Ascending aorta (tissue), 2 donors: ENCODE measurements at regions not wholly inside any gene's neighbourhood (a gene's known extent, or its start where the extent isn't known, plus 50 kb on each side); places are given as distances from the start of the nearest gene placed in this dataset.

Experiments
- DNase-seq, 2 donors: peaks; one replicate each; pipeline ENCODE4 v3.0.0-alpha.2; 2019; ENCODE audit warnings: low spot score in 2 of 2
- H3K27ac ChIP-seq, 2 donors: fragments of 200-600 bp; sonication (generic); one replicate each; pipeline ENCODE4 v1.5.1; 2016 to 2017; ENCODE audit warnings: mild to moderate bottlenecking in 1 of 2
- H3K27me3 ChIP-seq: fragments of 200-600 bp; sonication (generic); one replicate; pipeline ENCODE4 v1.5.1; 2017
- H3K36me3 ChIP-seq, 2 donors: fragments of 200-600 bp; sonication (generic); one replicate each; pipeline ENCODE4 v1.5.1; 2016
- H3K4me1 ChIP-seq, 2 donors: fragments of 200-600 bp; sonication (generic); one replicate each; pipeline ENCODE4 v1.5.1; 2016 to 2017; ENCODE audit warnings: mild to moderate bottlenecking in 1 of 2
- H3K4me3 ChIP-seq, 2 donors: fragments of 200-600 bp; sonication (generic); one replicate each; pipeline ENCODE4 v1.5.1; 2016 to 2017; ENCODE audit warnings: mild to moderate bottlenecking in 1 of 2
- H3K9me3 ChIP-seq, 2 donors: fragments of 200-600 bp; sonication (generic); one replicate each; pipeline ENCODE4 v1.5.1; 2016
- CTCF ChIP-seq, 3 experiments: fragments of 200-600 bp in 2 of 3; fragments of 450-650 bp in 1 of 3; sonication (generic) in 2 of 3; IDR thresholded peaks; one replicate each; pipeline ENCODE4 v1.5.1; 2016 to 2019; ENCODE audit warnings: antibody characterized with exemption in 3 of 3, mild to moderate bottlenecking in 1 of 3, moderate library complexity in 1 of 3
- intact Hi-C: fragments of 100-400 bp; cut with DNase I; formaldehyde crosslinking; loops from one replicate; pipeline ENCODE4 v1.15.1; 2023

DNA sequence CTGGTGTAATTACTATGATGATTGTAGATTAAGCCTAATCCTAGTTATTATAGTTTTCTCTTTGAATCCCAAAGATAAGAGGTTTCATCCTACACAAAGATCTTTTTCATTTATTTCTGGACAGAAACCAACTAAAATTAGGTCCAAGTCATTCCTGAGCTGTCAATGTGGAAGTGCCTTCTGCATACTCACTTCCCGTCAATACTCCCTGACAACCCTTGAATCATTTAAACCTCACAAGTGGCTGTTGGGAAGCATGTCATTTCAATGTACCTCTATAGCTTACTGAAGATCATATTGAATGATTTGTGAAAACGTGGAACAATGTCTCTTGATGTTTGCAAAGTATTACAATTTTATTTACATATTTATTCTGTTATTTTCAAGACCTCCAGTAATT, 274.1 kb downstream of the HACE1 start:
- Histone ChIP-seq H3K4me1 (no peaks in the 10 kb centered on the region), H3K9me3 (peaks cover 0 to 4% of the 10 kb centered on the region in 2 donors), H3K27me3 (no peaks in the 10 kb centered on the region), H3K27ac (no peak overlapping the region), H3K36me3 (no peaks in the 10 kb centered on the region), H3K4me3 (no peak overlapping the region)
- no peak for DNase-seq
- no peak for TF ChIP-seq CTCF (IDR thresholded peaks at IDR 0.05)
- intact Hi-C loops: no loop called here

GRCh38 chr6:104580452-104580851, 279.3 kb downstream of the HACE1 start:
- no peak overlapping the region for H3K4me3 ChIP-seq
- no peaks in the 10 kb centered on the region for H3K4me1 ChIP-seq
- H3K27ac ChIP-seq: no peak overlapping the region
- no peak for DNase-seq
- H3K27me3 ChIP-seq: no peaks in the 10 kb centered on the region
- intact Hi-C loops: no loop called here
- H3K9me3 ChIP-seq: peaks cover 0 to 4% of the 10 kb centered on the region in 2 donors
- H3K36me3 ChIP-seq: no peaks in the 10 kb centered on the region
- TF ChIP-seq CTCF (IDR thresholded peaks at IDR 0.05): no peak

DNA sequence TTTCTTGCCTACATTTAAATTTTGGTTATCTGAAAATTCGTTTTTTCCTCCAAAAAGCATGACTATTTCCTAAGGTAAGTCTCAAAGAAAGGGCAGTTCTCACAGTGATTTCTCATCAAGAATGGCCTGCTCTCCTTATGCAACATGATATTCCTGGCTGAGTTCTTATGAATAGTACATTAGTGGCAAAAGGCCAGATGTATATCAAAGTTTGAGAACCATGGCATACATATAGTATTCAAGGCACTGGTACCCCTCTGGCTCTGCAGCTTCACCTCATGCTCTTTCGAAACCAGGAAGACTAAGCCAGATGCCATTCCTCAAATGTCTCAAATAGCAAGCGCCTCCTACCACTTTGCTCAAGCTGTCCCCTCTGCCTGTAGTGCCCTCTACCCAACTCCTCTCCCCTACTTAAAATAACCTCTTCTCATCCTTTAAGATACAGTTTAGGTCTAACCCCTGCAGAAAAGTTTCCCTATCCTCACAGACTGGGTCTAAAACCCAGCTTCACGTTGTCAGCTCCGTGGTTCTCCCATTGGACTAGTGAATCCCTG, 280.3 kb downstream of the HACE1 start:
- Histone ChIP-seq H3K27ac (no peak overlapping the region), H3K4me3 (no peak overlapping the region), H3K27me3 (no peaks in the 10 kb centered on the region), H3K9me3 (peaks cover 0 to 4% of the 10 kb centered on the region in 2 donors), H3K36me3 (no peaks in the 10 kb centered on the region), H3K4me1 (no peaks in the 10 kb centered on the region)
- intact Hi-C loops: no loop called here
- DNase-seq: no peak
- no peak for TF ChIP-seq CTCF (IDR thresholded peaks at IDR 0.05)

GRCh38 chr6:104575536-104575935, 284.2 kb downstream of the HACE1 start:
- H3K9me3 ChIP-seq: no peaks in the 10 kb centered on the region
- TF ChIP-seq CTCF (IDR thresholded peaks at IDR 0.05): no peak
- H3K36me3 ChIP-seq: no peaks in the 10 kb centered on the region
- H3K4me1 ChIP-seq: no peaks in the 10 kb centered on the region
- no peak for DNase-seq
- H3K4me3 ChIP-seq: no peak overlapping the region
- H3K27me3 ChIP-seq: no peaks in the 10 kb centered on the region
- intact Hi-C loops: no loop called here
- no peak overlapping the region for H3K27ac ChIP-seq

- Histone ChIP-seq H3K9me3 (no peaks in the 10 kb centered on the region), H3K27me3 (no peaks in the 10 kb centered on the region), H3K27ac (no peak overlapping the region), H3K4me3 (no peak overlapping the region), H3K36me3 (no peaks in the 10 kb centered on the region), H3K4me1 (no peaks in the 10 kb centered on the region)
- intact Hi-C loops: no loop called here
- no peak for DNase-seq
- no peak for TF ChIP-seq CTCF (IDR thresholded peaks at IDR 0.05)
Observed at GRCh38 chr6:104574135-104574750, 285.5 kb downstream of the HACE1 start.

DNA sequence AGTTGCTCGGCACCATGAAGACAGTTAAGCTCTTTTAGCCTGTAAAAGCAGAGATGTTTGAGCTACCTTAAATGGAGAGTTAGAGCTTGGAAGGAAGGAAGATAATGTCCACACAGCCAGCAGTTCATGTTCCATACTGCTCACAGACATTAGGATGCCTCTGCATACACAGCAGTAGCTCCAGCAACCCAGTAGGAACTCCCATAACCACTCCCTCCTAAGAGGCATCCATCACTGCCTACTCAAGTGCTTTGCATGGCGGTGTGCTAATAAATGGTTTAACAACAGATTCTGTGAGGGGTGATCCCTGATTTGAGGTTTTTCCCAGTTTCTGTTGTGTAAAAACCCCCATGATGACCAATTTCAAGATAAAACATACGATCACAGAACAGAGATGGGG, 286.4 kb downstream of the HACE1 start:
- no peak for TF ChIP-seq CTCF (IDR thresholded peaks at IDR 0.05)
- intact Hi-C loops: no loop called here
- no peaks in the 10 kb centered on the region for H3K27me3 ChIP-seq

More for the DNA sequence above, 286.4 kb downstream of the HACE1 start:
- Histone ChIP-seq H3K4me3 (no peak overlapping the region), H3K9me3 (no peaks in the 10 kb centered on the region), H3K4me1 (no peaks in the 10 kb centered on the region), H3K36me3 (no peaks in the 10 kb centered on the region), H3K27ac (no peak overlapping the region)
- no peak for DNase-seq
